KMS-11 (cell line): ENCODE measurements at regions not wholly inside any gene's neighbourhood (a gene's known extent, or its start where the extent isn't known, plus 50 kb on each side); places are given as distances from the start of the nearest gene placed in this dataset.

Experiments
- H2AFZ ChIP-seq: fragments of 200-600 bp; sonication (generic); 2 replicates; pipeline ENCODE4 v1.6.1; 2016; ENCODE audit warnings: antibody characterized with exemption, mixed run types, low read depth
- H3K27ac ChIP-seq: fragments of 200-600 bp; sonication (generic); 2 replicates; pipeline ENCODE4 v1.6.1; 2016; ENCODE audit warnings: mild to moderate bottlenecking, mixed run types
- H3K27me3 ChIP-seq: fragments of 200-600 bp; sonication (generic); 2 replicates; pipeline ENCODE4 v1.6.1; 2017; ENCODE audit warnings: mild to moderate bottlenecking, low read depth, mixed run types, moderate library complexity; ENCODE audit not compliant: insufficient read depth
- H3K36me3 ChIP-seq: fragments of 200-600 bp; sonication (generic); 2 replicates; pipeline ENCODE4 v1.6.1; 2017; ENCODE audit warnings: mild to moderate bottlenecking, mixed run types; ENCODE audit not compliant: insufficient read depth
- H3K4me1 ChIP-seq: fragments of 200-600 bp; sonication (generic); 2 replicates; pipeline ENCODE4 v1.6.1; 2016; ENCODE audit warnings: mild to moderate bottlenecking, low read depth, mixed run types; ENCODE audit not compliant: poor library complexity, severe bottlenecking
- H3K4me2 ChIP-seq: fragments of 200-600 bp; sonication (generic); 2 replicates; pipeline ENCODE4 v1.7.0; 2016; ENCODE audit warnings: mild to moderate bottlenecking, mixed run types
- H3K4me3 ChIP-seq: fragments of 200-600 bp; sonication (generic); IDR thresholded peaks from 2 replicates; pipeline ENCODE4 v1.6.1; 2017; ENCODE audit warnings: low read depth, low read length, mixed read lengths; ENCODE audit not compliant: insufficient read depth
- H3K79me2 ChIP-seq: fragments of 200-600 bp; sonication (generic); 2 replicates; pipeline ENCODE4 v1.6.1; 2016; ENCODE audit warnings: low read depth, mixed run types; ENCODE audit not compliant: insufficient read depth
- H3K9ac ChIP-seq: fragments of 200-600 bp; sonication (generic); 2 replicates; pipeline ENCODE4 v1.6.1; 2016; ENCODE audit warnings: mild to moderate bottlenecking, mixed run types
- H4K20me1 ChIP-seq: fragments of 200-600 bp; sonication (generic); 2 replicates; pipeline ENCODE4 v1.6.1; 2016; ENCODE audit warnings: mild to moderate bottlenecking, mixed run types; ENCODE audit not compliant: insufficient read depth
- TF ChIP-seq, protein P1 (sequence below): fragments of 200-600 bp; sonication (generic); conservative IDR thresholded peaks from 2 replicates; pipeline ENCODE4 v1.6.1; 2017; ENCODE audit warnings: low read depth, mild to moderate bottlenecking, antibody characterized with exemption, low read length, moderate library complexity, mixed read lengths

DNA sequence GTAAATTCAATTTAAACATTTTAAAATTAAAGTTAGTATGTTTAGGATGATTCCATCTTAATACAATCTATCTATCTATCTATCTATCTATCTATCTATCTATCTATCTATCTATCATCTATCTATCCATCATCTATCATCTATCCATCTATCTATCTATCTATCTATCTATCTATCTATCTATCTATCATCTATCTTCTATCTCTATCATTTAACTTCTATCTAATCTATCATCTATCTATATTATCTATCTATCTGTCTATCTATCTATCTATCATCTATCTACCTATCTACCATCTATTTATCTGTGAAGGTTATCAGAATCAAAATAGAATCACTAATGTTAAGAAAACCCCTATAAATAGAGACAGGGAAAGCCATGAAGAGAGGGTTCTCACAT, 78.3 kb downstream of the RAMP3 start:
- H3K9ac ChIP-seq: no peak overlapping the region
- no peaks in the 10 kb centered on the region for H3K27me3 ChIP-seq
- H3K27ac ChIP-seq: no peak overlapping the region
- H3K4me1 ChIP-seq: no peaks in the 10 kb centered on the region
- H4K20me1 ChIP-seq: no peaks in the 10 kb centered on the region
- no peak overlapping the region for H3K4me2 ChIP-seq
- no peak overlapping the region for H3K4me3 ChIP-seq
- TF ChIP-seq, protein P1, sequence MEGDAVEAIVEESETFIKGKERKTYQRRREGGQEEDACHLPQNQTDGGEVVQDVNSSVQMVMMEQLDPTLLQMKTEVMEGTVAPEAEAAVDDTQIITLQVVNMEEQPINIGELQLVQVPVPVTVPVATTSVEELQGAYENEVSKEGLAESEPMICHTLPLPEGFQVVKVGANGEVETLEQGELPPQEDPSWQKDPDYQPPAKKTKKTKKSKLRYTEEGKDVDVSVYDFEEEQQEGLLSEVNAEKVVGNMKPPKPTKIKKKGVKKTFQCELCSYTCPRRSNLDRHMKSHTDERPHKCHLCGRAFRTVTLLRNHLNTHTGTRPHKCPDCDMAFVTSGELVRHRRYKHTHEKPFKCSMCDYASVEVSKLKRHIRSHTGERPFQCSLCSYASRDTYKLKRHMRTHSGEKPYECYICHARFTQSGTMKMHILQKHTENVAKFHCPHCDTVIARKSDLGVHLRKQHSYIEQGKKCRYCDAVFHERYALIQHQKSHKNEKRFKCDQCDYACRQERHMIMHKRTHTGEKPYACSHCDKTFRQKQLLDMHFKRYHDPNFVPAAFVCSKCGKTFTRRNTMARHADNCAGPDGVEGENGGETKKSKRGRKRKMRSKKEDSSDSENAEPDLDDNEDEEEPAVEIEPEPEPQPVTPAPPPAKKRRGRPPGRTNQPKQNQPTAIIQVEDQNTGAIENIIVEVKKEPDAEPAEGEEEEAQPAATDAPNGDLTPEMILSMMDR: no peak
- H2AFZ ChIP-seq: no peak overlapping the region
- no peaks in the 10 kb centered on the region for H3K79me2 ChIP-seq
- H3K36me3 ChIP-seq: no peaks in the 10 kb centered on the region

DNA sequence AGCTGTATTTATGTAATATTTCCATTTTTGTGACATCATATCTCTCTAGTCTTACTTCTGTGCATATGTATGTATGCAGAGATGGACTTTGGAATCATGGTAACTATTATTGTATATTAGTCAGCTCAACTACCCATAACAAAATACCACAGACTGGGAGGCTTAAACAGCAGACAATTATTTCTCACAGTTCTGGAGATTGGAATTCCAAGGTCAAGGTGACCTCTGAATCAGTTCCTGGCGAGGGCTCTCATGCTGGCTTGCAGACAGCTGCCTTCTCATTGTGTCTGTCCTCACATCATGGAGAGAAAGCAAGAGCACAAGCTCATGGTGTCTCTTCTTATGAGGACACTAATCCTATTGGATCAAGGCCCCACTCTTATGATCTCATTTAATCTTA, 79.1 kb downstream of the RAMP3 start:
- TF ChIP-seq, protein P1: no peak

DNA sequence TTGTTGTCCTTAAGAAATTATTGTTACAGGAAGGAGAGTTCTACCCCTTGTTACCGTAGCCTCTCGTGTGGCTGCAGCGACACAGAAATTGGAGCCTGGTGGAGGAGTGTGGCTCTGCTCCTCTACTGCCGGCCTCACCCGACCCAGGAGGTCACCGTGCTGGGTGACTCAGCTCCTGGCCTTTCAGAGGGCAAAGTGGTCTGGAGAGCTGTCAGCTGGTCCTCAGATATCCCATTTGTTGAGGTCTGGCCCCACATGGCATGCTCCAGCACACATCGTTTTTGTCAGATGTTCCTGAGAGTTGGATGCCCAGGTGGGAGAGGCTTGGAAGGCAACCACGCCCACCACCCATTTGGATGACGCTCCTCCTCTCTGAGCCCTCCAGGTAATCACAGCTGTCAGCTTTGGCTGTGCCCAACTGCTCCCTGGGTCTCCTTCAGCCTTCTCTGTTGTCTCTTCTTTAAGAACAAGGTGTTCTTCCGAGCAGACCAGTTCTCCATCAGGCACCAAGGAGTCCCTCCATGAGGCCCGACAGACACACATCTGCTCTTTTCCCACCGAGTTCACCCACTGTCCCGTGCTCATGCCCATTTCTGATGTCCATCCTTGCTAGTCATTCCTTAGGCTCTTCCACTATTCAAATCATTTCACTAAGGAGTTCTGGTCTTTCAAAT, 80.3 kb downstream of the RAMP3 start:
- Histone ChIP-seq H3K36me3 (no peaks in the 10 kb centered on the region), H2AFZ (no peak overlapping the region), H3K4me2 (no peak overlapping the region), H3K27me3 (no peaks in the 10 kb centered on the region), H3K79me2 (no peaks in the 10 kb centered on the region), H3K27ac (no peak overlapping the region), H3K9ac (no peak overlapping the region), H3K4me1 (no peaks in the 10 kb centered on the region), H3K4me3 (no peak overlapping the region), H4K20me1 (no peaks in the 10 kb centered on the region)
- TF ChIP-seq, protein P1: no peak

More for the DNA sequence above, 79.1 kb downstream of the RAMP3 start:
- Histone ChIP-seq H3K79me2 (no peaks in the 10 kb centered on the region), H3K27me3 (no peaks in the 10 kb centered on the region), H3K9ac (no peak overlapping the region), H3K27ac (no peak overlapping the region), H3K4me3 (no peak overlapping the region), H4K20me1 (no peaks in the 10 kb centered on the region), H2AFZ (no peak overlapping the region), H3K36me3 (no peaks in the 10 kb centered on the region), H3K4me2 (no peak overlapping the region), H3K4me1 (no peaks in the 10 kb centered on the region)

DNA sequence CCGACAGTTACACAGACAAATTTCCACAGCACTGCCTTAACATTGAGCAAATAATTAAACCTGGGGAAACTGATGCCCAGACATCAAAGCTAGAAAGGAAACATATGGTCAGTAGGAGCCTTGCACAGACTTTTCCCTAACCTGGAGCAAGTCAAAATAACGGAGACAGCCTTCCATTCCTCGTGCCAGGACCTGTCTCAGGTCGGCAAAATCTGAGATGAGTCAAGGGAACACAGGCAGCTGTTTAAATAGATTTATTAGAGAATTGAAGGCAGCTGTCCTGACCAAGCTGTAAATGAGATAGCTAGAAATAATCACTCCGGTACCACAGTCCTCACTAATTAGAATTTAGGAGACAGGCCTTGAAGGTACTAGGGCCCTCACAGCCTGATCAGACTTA, 81.2 kb downstream of the RAMP3 start:
- Histone ChIP-seq H3K4me1 (no peaks in the 10 kb centered on the region), H3K27me3 (no peaks in the 10 kb centered on the region), H3K4me2 (no peak overlapping the region), H2AFZ (no peak overlapping the region), H3K4me3 (no peak overlapping the region), H4K20me1 (no peaks in the 10 kb centered on the region), H3K79me2 (no peaks in the 10 kb centered on the region), H3K36me3 (no peaks in the 10 kb centered on the region), H3K27ac (no peak overlapping the region), H3K9ac (no peak overlapping the region)
- TF ChIP-seq, protein P1: no peak
